ENCODE measurements at regions not wholly inside any gene's neighbourhood (a gene's known extent, or its start where the extent isn't known, plus 50 kb on each side); places are given as distances from the start of the nearest gene placed in this dataset.
A peak's percentile ranks its signal among the peaks of the same experiment; 100 is the strongest.

DNA sequence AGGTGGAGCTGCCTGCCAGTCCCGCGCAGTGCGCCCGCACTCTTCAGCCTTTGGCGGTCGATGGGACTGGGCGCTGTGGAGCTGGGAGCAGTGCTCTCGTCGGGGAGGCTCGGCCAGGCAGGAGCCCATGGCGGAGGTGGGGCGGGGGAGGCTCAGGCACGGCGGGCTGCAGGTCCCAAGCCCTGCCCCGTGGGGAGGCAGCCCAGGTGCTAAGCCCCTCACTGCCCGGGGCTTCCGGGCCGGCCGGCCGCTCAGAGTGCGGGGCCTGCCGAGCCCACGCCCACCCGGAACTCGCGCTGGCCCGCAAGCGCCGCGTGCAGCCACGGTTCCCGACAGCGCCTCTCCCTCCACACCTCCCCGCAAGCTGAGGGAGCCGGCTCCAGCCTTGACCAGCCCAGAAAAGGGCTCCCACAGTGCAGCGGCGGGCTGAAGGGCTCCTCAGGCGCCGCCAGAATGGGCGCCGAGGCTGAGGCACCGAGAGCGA is 316.4 kb downstream of the RND3 start:
- peak in 1 of 5 donors; percentile 22 for DNase-seq

DNA sequence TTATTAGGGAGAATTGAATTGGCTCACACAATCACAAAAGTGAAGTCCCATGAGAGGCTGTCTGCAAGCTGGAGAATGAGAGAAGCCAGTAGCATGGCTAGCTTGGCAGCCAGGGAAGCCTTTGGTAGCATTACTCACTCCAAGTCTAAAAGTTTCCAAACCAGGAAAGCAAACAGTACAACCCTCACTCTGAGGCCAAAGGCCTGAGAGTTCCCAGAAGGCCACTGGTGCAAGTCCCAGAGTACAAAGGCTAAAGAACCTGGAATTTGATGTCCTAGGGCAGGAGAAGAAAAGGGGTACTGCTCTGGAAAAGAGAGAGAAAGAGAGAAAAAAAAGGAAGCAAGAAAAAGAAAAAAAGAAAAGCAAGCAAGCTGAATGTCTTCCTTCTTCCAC is 318.2 kb downstream of the RND3 start:
- H3K36me3 ChIP-seq, result no peaks in the 10 kb centered on the region
- H3K4me3 ChIP-seq, result no peak overlapping the region
- no peaks in the 10 kb centered on the region for H3K9me3 ChIP-seq
- TF ChIP-seq, protein P1, sequence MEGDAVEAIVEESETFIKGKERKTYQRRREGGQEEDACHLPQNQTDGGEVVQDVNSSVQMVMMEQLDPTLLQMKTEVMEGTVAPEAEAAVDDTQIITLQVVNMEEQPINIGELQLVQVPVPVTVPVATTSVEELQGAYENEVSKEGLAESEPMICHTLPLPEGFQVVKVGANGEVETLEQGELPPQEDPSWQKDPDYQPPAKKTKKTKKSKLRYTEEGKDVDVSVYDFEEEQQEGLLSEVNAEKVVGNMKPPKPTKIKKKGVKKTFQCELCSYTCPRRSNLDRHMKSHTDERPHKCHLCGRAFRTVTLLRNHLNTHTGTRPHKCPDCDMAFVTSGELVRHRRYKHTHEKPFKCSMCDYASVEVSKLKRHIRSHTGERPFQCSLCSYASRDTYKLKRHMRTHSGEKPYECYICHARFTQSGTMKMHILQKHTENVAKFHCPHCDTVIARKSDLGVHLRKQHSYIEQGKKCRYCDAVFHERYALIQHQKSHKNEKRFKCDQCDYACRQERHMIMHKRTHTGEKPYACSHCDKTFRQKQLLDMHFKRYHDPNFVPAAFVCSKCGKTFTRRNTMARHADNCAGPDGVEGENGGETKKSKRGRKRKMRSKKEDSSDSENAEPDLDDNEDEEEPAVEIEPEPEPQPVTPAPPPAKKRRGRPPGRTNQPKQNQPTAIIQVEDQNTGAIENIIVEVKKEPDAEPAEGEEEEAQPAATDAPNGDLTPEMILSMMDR (IDR thresholded peaks at IDR 0.05), result no peak
- TF ChIP-seq POLR2A (IDR thresholded peaks at IDR 0.05), result no peak
- no peaks in the 10 kb centered on the region for H3K27me3 ChIP-seq
- intact Hi-C loops (cut with DNase I), result no loop called here
- peaks cover 0 to 10% (median 0%) of the 10 kb centered on the region in 12 donors for H3K4me1 ChIP-seq
- ATAC-seq, result peak in 3 of 4 donors; percentile 71 to 94 (median 92)
- H3K27ac ChIP-seq, result peak overlapping the region in 2 of 12 donors; percentile 22 to 52
- DNase-seq, result peak in 3 of 5 donors; percentile 13 to 56 (median 47)

More for the DNA sequence above, 316.4 kb downstream of the RND3 start:
- H3K4me3 ChIP-seq, result no peak overlapping the region
- no peak overlapping the region for H3K27ac ChIP-seq
- no peak for ATAC-seq
- no peaks in the 10 kb centered on the region for H3K27me3 ChIP-seq
- intact Hi-C loops (cut with DNase I), result no loop called here
- H3K36me3 ChIP-seq, result no peaks in the 10 kb centered on the region
- H3K9me3 ChIP-seq, result no peaks in the 10 kb centered on the region
- peaks cover 0 to 10% (median 0%) of the 10 kb centered on the region in 12 donors for H3K4me1 ChIP-seq
- TF ChIP-seq, protein P1 (IDR thresholded peaks at IDR 0.05), result no peak
- TF ChIP-seq POLR2A (IDR thresholded peaks at IDR 0.05), result no peak
- 97 to 98% (median 98%) methylated on average over 29 to 43 of the region's 43 CpGs for WGBS, 4 donors

DNA sequence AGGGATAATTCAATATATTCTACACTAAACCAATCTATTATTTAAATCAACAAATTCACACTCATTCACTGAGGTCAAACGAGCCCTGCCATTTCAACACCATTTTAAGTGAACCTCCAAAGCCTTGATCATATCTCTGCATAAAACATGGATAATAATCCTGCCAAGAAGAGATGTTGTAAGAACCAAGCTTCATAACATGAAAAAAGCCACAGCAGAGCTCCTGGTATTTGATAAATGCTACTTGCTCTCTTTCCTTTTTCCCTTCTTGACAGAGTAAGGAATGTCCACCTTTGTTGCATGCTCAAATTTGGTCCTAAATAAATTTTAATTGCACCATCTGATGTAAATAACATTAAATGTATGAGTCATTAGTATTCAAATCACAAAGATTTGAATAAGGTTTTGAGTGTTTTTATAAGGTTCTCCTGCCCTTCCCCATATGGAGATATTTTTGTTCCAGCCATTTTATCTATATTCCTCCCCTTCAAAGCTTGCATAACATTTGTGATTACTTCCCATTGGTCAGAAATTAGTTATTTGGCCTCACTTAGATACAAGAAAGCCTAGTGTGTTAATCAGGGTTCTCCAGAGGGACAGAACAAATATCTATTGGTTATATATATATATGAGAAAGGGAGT is 318.8 kb downstream of the RND3 start:
- Histone ChIP-seq H3K27me3 (no peaks in the 10 kb centered on the region), H3K4me1 (peaks cover 0 to 10% (median 0%) of the 10 kb centered on the region in 12 donors), H3K9me3 (no peaks in the 10 kb centered on the region), H3K4me3 (no peak overlapping the region), H3K36me3 (no peaks in the 10 kb centered on the region), H3K27ac (peak overlapping the region in 2 of 12 donors; percentile 0 to 52)
- intact Hi-C loops (cut with DNase I), result no loop called here
- DNase-seq (no peak), ATAC-seq (peak in 2 of 4 donors; percentile 33 to 69)
- 51 to 67% (median 55%) methylated on average over 1 of the region's 1 CpG for WGBS, 4 donors
- TF ChIP-seq, protein P1 (IDR thresholded peaks at IDR 0.05), result no peak
- no peak for TF ChIP-seq POLR2A (IDR thresholded peaks at IDR 0.05)

DNA sequence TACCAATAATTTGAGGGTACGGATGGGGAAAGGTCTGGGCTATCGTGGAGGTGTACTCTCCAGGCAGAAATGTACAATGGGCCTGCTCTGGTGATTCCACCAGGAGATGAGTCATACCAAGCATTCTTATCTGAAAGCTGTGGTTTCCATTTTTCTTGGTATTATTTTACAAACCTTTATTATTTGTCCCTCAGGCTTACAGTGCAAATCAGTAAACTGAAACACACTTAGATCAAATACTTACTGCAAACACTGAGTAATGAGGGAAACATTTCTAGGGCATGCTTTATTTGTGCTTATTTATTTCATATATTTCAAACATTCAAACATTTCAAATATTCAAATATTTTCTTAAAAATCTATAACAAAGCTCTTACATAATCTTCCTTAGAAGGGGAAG is 319.8 kb downstream of the RND3 start:
- no peak overlapping the region for H3K27ac ChIP-seq
- intact Hi-C loops (cut with DNase I), result no loop called here
- no peaks in the 10 kb centered on the region for H3K36me3 ChIP-seq
- WGBS, 4 donors, result 74 to 100% (median 94%) methylated on average over 2 of the region's 2 CpGs
- peaks cover 0 to 10% (median 0%) of the 10 kb centered on the region in 12 donors for H3K4me1 ChIP-seq
- ATAC-seq (no peak), DNase-seq (no peak)
- H3K9me3 ChIP-seq, result no peaks in the 10 kb centered on the region
- TF ChIP-seq POLR2A (IDR thresholded peaks at IDR 0.05), result no peak
- TF ChIP-seq, protein P1 (IDR thresholded peaks at IDR 0.05), result no peak
- H3K4me3 ChIP-seq, result no peak overlapping the region
- no peaks in the 10 kb centered on the region for H3K27me3 ChIP-seq
